Stomach (tissue), 8 donors: ENCODE measurements at regions not wholly inside any gene's neighbourhood (a gene's known extent, or its start where the extent isn't known, plus 50 kb on each side); places are given as distances from the start of the nearest gene placed in this dataset.

ENCODE experiments used
- DNase-seq, 2 donors: peaks; one replicate each; pipeline versions ENCODE4 v3.0.0 to v3.0.0-alpha.2; 2013 to 2019
- H3K27ac ChIP-seq, 5 donors: fragments of 200-600 bp in 4 of 5; sonication (generic) in 4 of 5; one replicate each; pipeline ENCODE4 v1.5.1; 2013 to 2019; ENCODE audit warnings: mild to moderate bottlenecking in 1 of 5, moderate library complexity in 1 of 5
- H3K27me3 ChIP-seq, 3 donors: fragments of 200-600 bp; sonication (generic); one replicate each; pipeline ENCODE4 v1.5.1; 2017 to 2019; ENCODE audit warnings: mixed run types in 1 of 3
- H3K36me3 ChIP-seq, 4 donors: fragments of 200-600 bp; sonication (generic); 1 replicate in 3 of 4; 2 replicates in 1 of 4; pipeline ENCODE4 v1.5.1; 2016 to 2019
- H3K4me1 ChIP-seq, 4 donors: fragments of 200-600 bp; sonication (generic); one replicate each; pipeline ENCODE4 v1.5.1; 2016 to 2019
- H3K4me3 ChIP-seq, 4 donors: fragments of 200-600 bp; sonication (generic) in 3 of 4; one replicate each; pipeline ENCODE4 v1.5.1; 2016 to 2019; ENCODE audit warnings: mild to moderate bottlenecking in 1 of 4
- H3K9me3 ChIP-seq, 4 donors: fragments of 200-600 bp; sonication (generic); one replicate each; pipeline ENCODE4 v1.5.1; 2016 to 2019
- CTCF ChIP-seq, 7 experiments: fragments of 450-650 bp in 4 of 7; fragments of 200-600 bp in 3 of 7; sonication (generic) in 3 of 7; IDR thresholded peaks; one replicate each; pipeline ENCODE4 v1.5.1; 2016 to 2019; ENCODE audit warnings: antibody characterized with exemption in 7 of 7, control low read depth in 2 of 7, mild to moderate bottlenecking in 1 of 7
- EP300 ChIP-seq: sonication (generic); formaldehyde crosslinking; IDR thresholded peaks from one replicate; pipeline ENCODE4 v1.6.1; 2017; ENCODE audit warnings: antibody characterized with exemption
- POLR2A ChIP-seq, 4 donors: fragments of 450-650 bp; IDR thresholded peaks; one replicate each; pipeline ENCODE4 v1.6.1; 2016; ENCODE audit warnings: antibody characterized with exemption in 4 of 4, control low read depth in 2 of 4, mild to moderate bottlenecking in 1 of 4, moderate library complexity in 1 of 4
- POLR2AphosphoS5 ChIP-seq, 3 donors: sonication (generic); formaldehyde crosslinking; IDR thresholded peaks; one replicate each; pipeline ENCODE4 v1.6.1; 2016; ENCODE audit warnings: antibody characterized with exemption in 3 of 3
- WGBS, 5 donors: extraction: QIAGEN DNeasy Blood & Tissue Kit in 3 of 5; methylation state at CpG; one replicate each; pipeline versions ENCODE4 v1.1.5 to v1.1.7; 2013 to 2018; 5-methylcytosine and 5-hydroxymethylcytosine counted together
- intact Hi-C: fragments of 100-400 bp; cut with DNase I; formaldehyde crosslinking; loops from one replicate; pipeline ENCODE4 v1.15.1; 2023; ENCODE audit warnings: low total_unique reads
- donor health status: healthy with polysubstance abuse.
- donor health status: Bipolar disorder and iron deficiency.
- donor health status: healthy.

GRCh38 chr3:113063126-113063894, 72.5 kb downstream of the GTPBP8 start:
- Histone ChIP-seq H3K4me1 (peaks cover 0 to 6% (median 0%) of the 10 kb centered on the region in 4 donors), H3K9me3 (peaks cover 0 to 11% (median 4%) of the 10 kb centered on the region in 4 donors), H3K36me3 (no peaks in the 10 kb centered on the region), H3K4me3 (no peak overlapping the region), H3K27ac (no peak overlapping the region), H3K27me3 (no peaks in the 10 kb centered on the region)
- DNase-seq = no peak
- TF ChIP-seq CTCF (IDR thresholded peaks at IDR 0.05) (no peak), EP300 (no peak), POLR2A (IDR thresholded peaks at IDR 0.05) (no peak), POLR2AphosphoS5 (IDR thresholded peaks at IDR 0.05) (no peak)
- 60 to 76% (median 72%) methylated on average over 4 of the region's 4 CpGs for WGBS, 5 donors
- intact Hi-C loops = no loop called here

- intact Hi-C loops = no loop called here
- no peaks in the 10 kb centered on the region for H3K27me3 ChIP-seq
- WGBS, 5 donors = 64 to 79% (median 73%) methylated on average over 1 of the region's 1 CpG
- H3K4me3 ChIP-seq = no peak overlapping the region
- peaks cover 0 to 11% (median 4%) of the 10 kb centered on the region in 4 donors for H3K9me3 ChIP-seq
- TF ChIP-seq POLR2A (IDR thresholded peaks at IDR 0.05) (no peak), POLR2AphosphoS5 (IDR thresholded peaks at IDR 0.05) (peak in 1 of 3 donors; percentile 54)
- DNase-seq = no peak
- H3K27ac ChIP-seq = peak overlapping the region in 1 of 5 donors; percentile 2
- H3K4me1 ChIP-seq = peaks cover 0 to 6% (median 0%) of the 10 kb centered on the region in 4 donors
- no peaks in the 10 kb centered on the region for H3K36me3 ChIP-seq
These were observed 73.4 kb downstream of the GTPBP8 start for GRCh38 chr3:113064183-113064582.

- no peak overlapping the region for H3K4me3 ChIP-seq
- H3K27ac ChIP-seq = no peak overlapping the region
- no peaks in the 10 kb centered on the region for H3K36me3 ChIP-seq
- H3K27me3 ChIP-seq = no peaks in the 10 kb centered on the region
- intact Hi-C loops = no loop called here
- H3K4me1 ChIP-seq = peaks cover 0 to 6% (median 0%) of the 10 kb centered on the region in 4 donors
- TF ChIP-seq POLR2A (IDR thresholded peaks at IDR 0.05) (no peak), EP300 (no peak), CTCF (IDR thresholded peaks at IDR 0.05) (no peak), POLR2AphosphoS5 (IDR thresholded peaks at IDR 0.05) (no peak)
- H3K9me3 ChIP-seq = peaks cover 0 to 11% (median 4%) of the 10 kb centered on the region in 4 donors
- no peak for DNase-seq
- 79 to 91% (median 88%) methylated on average over 3 of the region's 3 CpGs for WGBS, 5 donors
These were observed 74.6 kb downstream of the GTPBP8 start for GRCh38 chr3:113065336-113065735.

- Histone ChIP-seq H3K27me3 (no peaks in the 10 kb centered on the region), H3K27ac (peak overlapping the region in 1 of 5 donors; percentile 27), H3K4me1 (no peaks in the 10 kb centered on the region), H3K36me3 (no peaks in the 10 kb centered on the region), H3K4me3 (no peak overlapping the region), H3K9me3 (peaks cover 0 to 11% (median 3%) of the 10 kb centered on the region in 4 donors)
- peak in 1 of 2 donors; percentile 69 for DNase-seq
- WGBS, 5 donors = 54 to 82% (median 70%) methylated on average over 1 of the region's 1 CpG
- no peak for TF ChIP-seq EP300
- TF ChIP-seq CTCF (IDR thresholded peaks at IDR 0.05) = no peak
- TF ChIP-seq POLR2A (IDR thresholded peaks at IDR 0.05) = no peak
- TF ChIP-seq POLR2AphosphoS5 (IDR thresholded peaks at IDR 0.05) = peak in 1 of 3 donors; percentile 23
- intact Hi-C loops = no loop called here
These were observed 79.4 kb downstream of the GTPBP8 start for GRCh38 chr3:113070072-113070640.
